HFFc6 (cell line): ENCODE measurements at regions not wholly inside any gene's neighbourhood (a gene's known extent, or its start where the extent isn't known, plus 50 kb on each side); places are given as distances from the start of the nearest gene placed in this dataset.

ENCODE experiments used
- DNase-seq: peaks from one replicate; pipeline ENCODE4 v3.0.0-alpha.2; 2018
- H3K27ac Mint-ChIP-seq: 2 replicates; pipeline ENCODE4 v1.8.0; 2020; ENCODE audit warnings: mild to moderate bottlenecking, mixed read lengths
- H3K27me3 Mint-ChIP-seq: 2 replicates; pipeline ENCODE4 v1.8.0; 2021; ENCODE audit warnings: mild to moderate bottlenecking, moderate library complexity, mixed read lengths; ENCODE audit not compliant: insufficient read depth
- H3K36me3 Mint-ChIP-seq: 2 replicates; pipeline ENCODE4 v1.8.0; 2021; ENCODE audit warnings: low read depth, mixed read lengths
- H3K4me1 Mint-ChIP-seq: 2 replicates; pipeline ENCODE4 v1.8.0; 2020; ENCODE audit warnings: low read depth, mixed read lengths
- H3K4me3 Mint-ChIP-seq: 2 replicates; pipeline ENCODE4 v1.8.0; 2020; ENCODE audit warnings: mild to moderate bottlenecking, moderate library complexity, mixed read lengths
- H3K9me3 Mint-ChIP-seq: 2 replicates; pipeline ENCODE4 v1.8.0; 2020; ENCODE audit warnings: mild to moderate bottlenecking, mixed read lengths
- TF ChIP-seq, protein P1 (sequence below): fragments of 200-600 bp; sonication (generic); IDR thresholded peaks from 2 replicates; pipeline ENCODE4 v1.5.0; 2021; ENCODE audit warnings: antibody characterized with exemption, mild to moderate bottlenecking

DNA sequence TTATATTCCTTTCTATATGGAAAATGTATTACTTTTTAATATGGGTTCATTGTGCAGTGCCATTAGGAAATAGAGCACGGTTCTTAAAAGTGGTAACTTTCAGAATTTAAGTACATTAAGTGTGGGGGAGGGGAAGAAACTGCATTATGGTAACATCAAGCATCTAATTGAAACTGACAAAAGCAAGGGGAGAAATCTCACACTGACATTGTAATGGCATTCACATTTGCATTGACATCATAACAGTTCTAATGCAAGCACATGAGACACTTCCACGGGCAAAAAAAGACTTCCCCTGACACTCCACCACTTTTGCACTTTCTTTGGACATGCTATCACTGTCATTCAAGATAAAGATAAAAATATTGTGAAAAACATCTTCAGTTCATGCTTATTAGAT is 431.3 kb upstream of the SMIM21 start:
- H3K27ac Mint-ChIP-seq = no peak overlapping the region
- H3K4me3 Mint-ChIP-seq = no peak overlapping the region
- peaks cover 16% of the 10 kb centered on the region; the same call in 1 of the 2 replicates for H3K36me3 Mint-ChIP-seq
- no peaks in the 10 kb centered on the region for H3K4me1 Mint-ChIP-seq
- H3K9me3 Mint-ChIP-seq = peaks cover 34% of the 10 kb centered on the region
- H3K27me3 Mint-ChIP-seq = no peaks in the 10 kb centered on the region; the same call in 1 of the 2 replicates
- DNase-seq = no peak
- TF ChIP-seq, protein P1, sequence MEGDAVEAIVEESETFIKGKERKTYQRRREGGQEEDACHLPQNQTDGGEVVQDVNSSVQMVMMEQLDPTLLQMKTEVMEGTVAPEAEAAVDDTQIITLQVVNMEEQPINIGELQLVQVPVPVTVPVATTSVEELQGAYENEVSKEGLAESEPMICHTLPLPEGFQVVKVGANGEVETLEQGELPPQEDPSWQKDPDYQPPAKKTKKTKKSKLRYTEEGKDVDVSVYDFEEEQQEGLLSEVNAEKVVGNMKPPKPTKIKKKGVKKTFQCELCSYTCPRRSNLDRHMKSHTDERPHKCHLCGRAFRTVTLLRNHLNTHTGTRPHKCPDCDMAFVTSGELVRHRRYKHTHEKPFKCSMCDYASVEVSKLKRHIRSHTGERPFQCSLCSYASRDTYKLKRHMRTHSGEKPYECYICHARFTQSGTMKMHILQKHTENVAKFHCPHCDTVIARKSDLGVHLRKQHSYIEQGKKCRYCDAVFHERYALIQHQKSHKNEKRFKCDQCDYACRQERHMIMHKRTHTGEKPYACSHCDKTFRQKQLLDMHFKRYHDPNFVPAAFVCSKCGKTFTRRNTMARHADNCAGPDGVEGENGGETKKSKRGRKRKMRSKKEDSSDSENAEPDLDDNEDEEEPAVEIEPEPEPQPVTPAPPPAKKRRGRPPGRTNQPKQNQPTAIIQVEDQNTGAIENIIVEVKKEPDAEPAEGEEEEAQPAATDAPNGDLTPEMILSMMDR = no peak

DNA sequence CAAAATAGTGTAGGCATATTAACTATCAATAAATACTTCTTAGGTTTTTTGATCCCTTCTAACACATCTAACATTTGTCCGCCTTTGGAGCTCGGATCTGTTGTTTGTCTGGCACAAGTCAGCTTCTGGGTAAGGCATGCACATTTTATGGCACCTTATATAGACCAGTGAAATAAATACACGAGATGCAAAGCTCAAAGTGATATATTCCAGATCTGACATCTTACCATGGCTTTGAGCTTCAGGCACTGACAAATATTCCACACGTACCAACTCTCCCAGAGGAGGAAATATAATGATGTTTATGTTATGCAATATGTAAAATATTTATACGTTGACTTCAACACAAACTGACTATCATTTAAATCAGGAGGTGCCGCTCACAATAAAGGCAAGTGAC is 430.1 kb upstream of the SMIM21 start:
- Mint-ChIP-seq H3K9me3 (peaks cover 34% of the 10 kb centered on the region), H3K27me3 (no peaks in the 10 kb centered on the region; the same call in 1 of the 2 replicates), H3K36me3 (peaks cover 16% of the 10 kb centered on the region; the same call in 1 of the 2 replicates), H3K4me1 (no peaks in the 10 kb centered on the region), H3K27ac (no peak overlapping the region), H3K4me3 (no peak overlapping the region)
- TF ChIP-seq, protein P1 = no peak
- no peak for DNase-seq

DNA sequence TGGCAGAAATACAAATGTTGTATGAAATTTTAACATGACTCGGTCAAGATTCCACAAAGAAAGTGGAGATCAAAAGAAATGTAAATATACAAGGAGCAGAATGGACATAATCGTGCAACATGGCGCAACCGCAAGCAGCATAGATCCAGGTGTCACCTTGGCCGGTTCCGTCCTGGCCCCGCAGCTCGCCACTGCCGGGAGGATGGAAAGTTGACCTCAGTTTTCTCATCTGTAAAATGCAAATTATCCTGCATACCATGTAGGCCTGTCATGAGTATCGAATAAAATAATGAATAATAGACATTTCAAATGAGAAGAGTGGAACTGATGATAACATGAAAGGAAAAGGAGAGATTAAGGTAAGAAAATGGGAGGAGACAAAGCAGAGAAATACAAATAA is 427.3 kb upstream of the SMIM21 start:
- H3K4me3 Mint-ChIP-seq = no peak overlapping the region
- TF ChIP-seq, protein P1 = no peak
- 0 out of 2 replicates have a peak, but pooled peaks cover 4% of the 10 kb centered on the region for H3K36me3 Mint-ChIP-seq
- no peaks in the 10 kb centered on the region for H3K4me1 Mint-ChIP-seq
- H3K27me3 Mint-ChIP-seq = no peaks in the 10 kb centered on the region; the same call in 1 of the 2 replicates
- H3K9me3 Mint-ChIP-seq = peaks cover 13% of the 10 kb centered on the region
- no peak overlapping the region for H3K27ac Mint-ChIP-seq
- DNase-seq = no peak

DNA sequence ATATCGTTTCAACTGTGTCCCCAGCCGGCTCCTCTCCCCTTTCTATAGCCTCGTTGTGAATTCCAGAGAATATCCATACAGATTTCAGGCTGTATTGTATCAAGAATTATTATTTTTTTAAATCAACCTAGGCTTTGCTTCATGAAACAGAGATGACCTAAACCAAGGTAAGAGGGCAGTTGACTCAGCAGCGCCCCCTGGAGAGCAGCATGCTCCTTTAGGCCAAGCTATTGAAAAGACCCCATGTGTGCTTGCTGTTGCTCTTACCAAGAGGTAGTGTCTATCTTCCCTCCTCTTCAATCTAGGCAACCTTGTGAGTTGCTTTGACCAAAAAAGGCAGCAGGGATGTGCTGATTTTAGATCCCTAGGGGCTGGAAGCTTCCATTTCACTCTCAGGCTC is 426.7 kb upstream of the SMIM21 start:
- no peaks in the 10 kb centered on the region for H3K4me1 Mint-ChIP-seq
- TF ChIP-seq, protein P1 = peak; percentile 47
- peaks cover 7% of the 10 kb centered on the region; the same call in 1 of the 2 replicates for H3K9me3 Mint-ChIP-seq

DNA sequence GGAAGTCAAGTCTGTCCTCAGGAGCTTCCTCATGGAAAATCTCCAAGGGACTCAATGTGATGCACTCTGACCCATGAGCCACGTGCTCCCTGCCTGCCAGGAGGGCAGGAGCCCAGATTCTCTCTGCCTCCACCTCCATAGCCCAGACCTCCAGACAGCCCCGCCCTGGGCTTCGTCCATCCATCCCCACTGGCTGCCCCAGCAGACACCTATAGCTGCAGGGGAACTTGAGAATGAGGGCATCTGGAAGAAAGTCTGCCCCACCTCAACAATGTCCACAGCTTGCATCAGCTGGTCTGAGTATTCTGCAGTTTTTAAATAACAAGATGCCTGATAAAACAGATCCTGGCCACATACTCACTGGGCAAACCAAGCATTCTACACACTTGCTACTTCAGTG is 418.8 kb upstream of the SMIM21 start:
- Mint-ChIP-seq H3K4me3 (no peak overlapping the region), H3K9me3 (peaks cover 9% of the 10 kb centered on the region)
- TF ChIP-seq, protein P1 = no peak

More for the DNA sequence above, 426.7 kb upstream of the SMIM21 start:
- no peaks in the 10 kb centered on the region for H3K27me3 Mint-ChIP-seq
- H3K27ac Mint-ChIP-seq = no peak overlapping the region
- no peak for DNase-seq
- H3K4me3 Mint-ChIP-seq = no peak overlapping the region
- H3K36me3 Mint-ChIP-seq = no peaks in the 10 kb centered on the region

DNA sequence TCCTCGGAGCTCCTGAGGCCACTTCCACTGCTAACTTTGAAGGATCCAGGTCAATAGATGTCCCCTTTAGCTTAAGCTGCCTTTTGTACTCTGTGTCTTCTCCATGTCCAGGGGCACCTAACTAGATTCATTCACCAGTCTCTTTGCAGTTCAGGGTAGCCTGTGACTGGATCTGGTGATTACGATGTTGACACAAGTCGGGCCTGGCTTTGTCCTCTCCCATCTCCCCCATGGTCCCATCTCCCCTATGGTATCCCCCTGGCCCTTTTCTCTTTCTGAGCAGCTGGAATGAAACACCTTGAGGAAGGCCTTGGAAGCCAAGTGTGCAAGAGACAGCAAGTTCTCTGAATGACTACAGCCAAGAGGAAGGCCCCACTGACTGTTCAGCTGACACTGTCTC is 417.9 kb upstream of the SMIM21 start:
- DNase-seq = no peak
- Mint-ChIP-seq H3K4me1 (no peaks in the 10 kb centered on the region), H3K36me3 (no peaks in the 10 kb centered on the region), H3K4me3 (no peak overlapping the region), H3K9me3 (peaks cover 12% of the 10 kb centered on the region), H3K27me3 (no peaks in the 10 kb centered on the region), H3K27ac (no peak overlapping the region)
- TF ChIP-seq, protein P1 = no peak

More for the DNA sequence above, 418.8 kb upstream of the SMIM21 start:
- no peaks in the 10 kb centered on the region for H3K27me3 Mint-ChIP-seq
- H3K27ac Mint-ChIP-seq = no peak overlapping the region
- H3K4me1 Mint-ChIP-seq = no peaks in the 10 kb centered on the region
- DNase-seq = no peak
- no peaks in the 10 kb centered on the region for H3K36me3 Mint-ChIP-seq
